Karpas-422 (cell line): ENCODE measurements at regions not wholly inside any gene's neighbourhood (a gene's known extent, or its start where the extent isn't known, plus 50 kb on each side); places are given as distances from the start of the nearest gene placed in this dataset.

ENCODE experiments used
- DNase-seq: peaks from one replicate; pipeline ENCODE4 v3.0.0-alpha.2; 2015
- H2AFZ ChIP-seq: fragments of 200-600 bp; sonication (generic); 2 replicates; pipeline ENCODE4 v1.6.1; 2014; ENCODE audit warnings: antibody characterized with exemption, low read length, mixed read lengths
- H3K27ac ChIP-seq: fragments of 200-600 bp; sonication (generic); 2 replicates; pipeline ENCODE4 v1.5.1; 2014; ENCODE audit warnings: mild to moderate bottlenecking, low read length, moderate library complexity
- H3K27me3 ChIP-seq: fragments of 200-600 bp; sonication (generic); 2 replicates; pipeline ENCODE4 v1.6.1; 2014; ENCODE audit warnings: low read length, mixed read lengths
- H3K36me3 ChIP-seq: fragments of 200-600 bp; sonication (generic); 2 replicates; pipeline ENCODE4 v1.6.1; 2014; ENCODE audit warnings: low read length, mixed read lengths; ENCODE audit not compliant: insufficient read depth
- H3K4me1 ChIP-seq: fragments of 200-600 bp; sonication (generic); 2 replicates; pipeline ENCODE4 v1.6.1; 2014; ENCODE audit warnings: mild to moderate bottlenecking, low read length, mixed read lengths
- H3K4me2 ChIP-seq: fragments of 200-600 bp; sonication (generic); 2 replicates; pipeline ENCODE4 v1.6.1; 2014; ENCODE audit warnings: low read length, low read depth, mild to moderate bottlenecking; ENCODE audit not compliant: poor library complexity, severe bottlenecking
- H3K4me3 ChIP-seq: fragments of 200-600 bp; sonication (generic); 2 replicates; pipeline ENCODE4 v1.5.1; 2014; ENCODE audit warnings: mild to moderate bottlenecking, antibody characterized with exemption, low read length, mixed read lengths
- H3K79me2 ChIP-seq: fragments of 200-600 bp; sonication (generic); 2 replicates; pipeline ENCODE4 v1.6.1; 2014; ENCODE audit warnings: mild to moderate bottlenecking, low read length, mixed read lengths
- H3K9ac ChIP-seq: fragments of 200-600 bp; sonication (generic); 2 replicates; pipeline ENCODE4 v1.6.0; 2014; ENCODE audit warnings: low read length
- H3K9me2 ChIP-seq: fragments of 200-600 bp; sonication (generic), shearing (Covaris generic); replicated peaks from 2 replicates; pipeline ENCODE4 v1.6.0; 2014; ENCODE audit warnings: mild to moderate bottlenecking, low read length, moderate library complexity; ENCODE audit not compliant: insufficient read depth
- H3K9me3 ChIP-seq: fragments of 300-700, 200-600 bp; sonication (generic); 2 replicates; pipeline ENCODE4 v1.6.1; 2014; ENCODE audit warnings: low read length, mixed read lengths
- H4K20me1 ChIP-seq: fragments of 200-600 bp; sonication (generic); 2 replicates; pipeline ENCODE4 v1.6.1; 2014; ENCODE audit warnings: mild to moderate bottlenecking, antibody characterized with exemption, low read length, low read depth; ENCODE audit not compliant: insufficient read depth

DNA sequence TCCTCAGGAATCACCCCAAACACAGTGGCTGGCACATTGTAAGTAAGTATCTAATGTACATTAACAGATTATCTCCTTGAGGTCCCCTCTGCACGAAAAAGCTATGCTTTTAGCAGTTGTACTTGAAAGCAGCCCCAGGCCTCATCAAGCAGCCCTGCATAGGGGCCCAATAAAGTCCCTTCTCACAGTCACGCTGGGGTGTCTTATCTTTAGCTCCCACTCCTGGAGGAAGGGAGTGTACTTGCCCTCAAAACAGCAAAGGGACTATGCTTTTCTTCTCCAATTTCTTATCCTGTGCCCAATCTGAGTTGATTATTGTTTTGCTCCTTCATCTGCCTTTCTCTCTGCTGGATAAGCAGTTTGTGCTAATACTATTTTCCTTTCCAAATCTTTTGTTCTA lies 168.8 kb upstream of the PLXNA2 start:
- no peak overlapping the region for H3K27ac ChIP-seq
- H3K27me3 ChIP-seq: no peaks in the 10 kb centered on the region
- no peak overlapping the region for H3K4me3 ChIP-seq
- H3K9me2 ChIP-seq: no peaks in the 10 kb centered on the region
- H3K36me3 ChIP-seq: no peaks in the 10 kb centered on the region
- no peak overlapping the region for H3K4me2 ChIP-seq
- no peak overlapping the region for H3K9ac ChIP-seq
- no peak overlapping the region for H2AFZ ChIP-seq
- no peaks in the 10 kb centered on the region for H3K4me1 ChIP-seq
- H4K20me1 ChIP-seq: no peaks in the 10 kb centered on the region
- H3K79me2 ChIP-seq: no peaks in the 10 kb centered on the region
- H3K9me3 ChIP-seq: no peaks in the 10 kb centered on the region
- no peak for DNase-seq

DNA sequence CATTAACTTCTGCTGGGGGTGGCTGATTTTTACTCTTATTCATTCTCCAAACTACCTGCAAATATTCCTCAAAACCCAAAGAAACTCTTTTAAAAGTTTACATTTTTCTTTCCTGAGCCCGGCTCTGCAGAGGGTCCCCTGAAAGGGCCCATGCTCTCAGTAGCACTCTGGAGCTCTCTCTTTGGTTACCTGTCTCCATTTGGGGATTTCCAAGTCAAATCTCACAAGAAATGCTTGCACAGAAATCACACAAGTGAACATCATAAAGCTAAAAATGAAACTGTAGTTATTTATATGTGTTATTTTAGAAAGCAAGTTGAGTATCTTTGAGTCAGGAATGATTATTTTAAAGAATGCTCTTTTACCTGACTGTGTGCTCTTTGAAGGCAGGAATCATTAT lies 174.5 kb upstream of the PLXNA2 start:
- no peaks in the 10 kb centered on the region for H3K79me2 ChIP-seq
- no peak for DNase-seq
- no peak overlapping the region for H3K27ac ChIP-seq
- no peak overlapping the region for H3K4me2 ChIP-seq
- no peaks in the 10 kb centered on the region for H3K4me1 ChIP-seq
- H2AFZ ChIP-seq: no peak overlapping the region
- H3K9me3 ChIP-seq: no peaks in the 10 kb centered on the region
- no peak overlapping the region for H3K9ac ChIP-seq
- H4K20me1 ChIP-seq: no peaks in the 10 kb centered on the region
- no peaks in the 10 kb centered on the region for H3K27me3 ChIP-seq
- no peaks in the 10 kb centered on the region for H3K9me2 ChIP-seq
- H3K36me3 ChIP-seq: no peaks in the 10 kb centered on the region
- no peak overlapping the region for H3K4me3 ChIP-seq

DNA sequence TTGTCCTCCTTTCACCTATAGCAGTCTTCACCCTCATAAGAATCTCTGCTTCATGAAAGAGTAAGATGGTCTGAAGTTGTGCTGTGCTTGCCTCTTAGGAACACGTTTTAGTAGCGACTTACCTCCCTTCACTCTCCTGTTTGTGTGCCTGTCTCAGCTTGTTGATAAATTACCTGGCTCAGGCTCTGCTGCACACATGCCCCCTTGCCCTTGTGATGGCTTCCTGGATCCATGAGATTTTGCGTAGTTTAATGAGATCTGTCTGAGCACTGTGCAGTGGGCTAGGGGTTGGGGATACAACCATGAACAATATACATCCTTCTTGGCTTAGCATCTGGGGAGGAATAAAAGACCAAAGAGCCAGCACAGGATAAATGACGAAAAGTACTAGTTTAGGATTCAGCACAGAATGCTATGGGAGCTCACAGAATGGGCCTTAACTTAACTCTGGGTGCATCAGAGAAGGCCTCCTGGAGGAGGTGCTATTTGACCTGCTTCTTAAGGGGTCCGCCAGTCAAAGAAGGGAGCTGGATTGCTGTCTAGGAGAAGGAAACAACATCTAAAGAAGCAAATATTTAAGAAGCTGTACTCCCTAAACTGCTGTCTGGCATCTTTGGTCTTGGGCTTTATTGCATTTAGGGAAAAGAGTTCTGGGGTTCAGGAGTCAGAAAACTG lies 175.7 kb upstream of the PLXNA2 start:
- Histone ChIP-seq H3K9ac (no peak overlapping the region), H3K79me2 (no peaks in the 10 kb centered on the region), H3K36me3 (no peaks in the 10 kb centered on the region), H4K20me1 (no peaks in the 10 kb centered on the region), H3K4me3 (no peak overlapping the region), H2AFZ (no peak overlapping the region), H3K4me1 (no peaks in the 10 kb centered on the region), H3K4me2 (no peak overlapping the region), H3K9me2 (no peaks in the 10 kb centered on the region), H3K27ac (no peak overlapping the region), H3K9me3 (no peaks in the 10 kb centered on the region), H3K27me3 (no peaks in the 10 kb centered on the region)
- DNase-seq: no peak

GRCh38 chr1:208420696-208421095 lies 176.5 kb upstream of the PLXNA2 start:
- H3K4me3 ChIP-seq: no peak overlapping the region
- no peak overlapping the region for H3K27ac ChIP-seq
- no peaks in the 10 kb centered on the region for H3K36me3 ChIP-seq
- no peaks in the 10 kb centered on the region for H3K4me1 ChIP-seq
- H4K20me1 ChIP-seq: no peaks in the 10 kb centered on the region
- no peaks in the 10 kb centered on the region for H3K9me2 ChIP-seq
- no peak overlapping the region for H3K4me2 ChIP-seq
- no peaks in the 10 kb centered on the region for H3K27me3 ChIP-seq
- H3K79me2 ChIP-seq: no peaks in the 10 kb centered on the region
- no peak overlapping the region for H3K9ac ChIP-seq
- no peak for DNase-seq
- H3K9me3 ChIP-seq: no peaks in the 10 kb centered on the region
- no peak overlapping the region for H2AFZ ChIP-seq

- no peak overlapping the region for H3K4me2 ChIP-seq
- H3K4me3 ChIP-seq: no peak overlapping the region
- H3K9me3 ChIP-seq: no peaks in the 10 kb centered on the region
- no peak overlapping the region for H3K27ac ChIP-seq
- no peaks in the 10 kb centered on the region for H4K20me1 ChIP-seq
- H3K79me2 ChIP-seq: no peaks in the 10 kb centered on the region
- no peaks in the 10 kb centered on the region for H3K27me3 ChIP-seq
- no peaks in the 10 kb centered on the region for H3K4me1 ChIP-seq
- H2AFZ ChIP-seq: no peak overlapping the region
- DNase-seq: no peak
- H3K36me3 ChIP-seq: no peaks in the 10 kb centered on the region
- no peaks in the 10 kb centered on the region for H3K9me2 ChIP-seq
- no peak overlapping the region for H3K9ac ChIP-seq
Measured at GRCh38 chr1:208421486-208421885, 177.3 kb upstream of the PLXNA2 start.

DNA sequence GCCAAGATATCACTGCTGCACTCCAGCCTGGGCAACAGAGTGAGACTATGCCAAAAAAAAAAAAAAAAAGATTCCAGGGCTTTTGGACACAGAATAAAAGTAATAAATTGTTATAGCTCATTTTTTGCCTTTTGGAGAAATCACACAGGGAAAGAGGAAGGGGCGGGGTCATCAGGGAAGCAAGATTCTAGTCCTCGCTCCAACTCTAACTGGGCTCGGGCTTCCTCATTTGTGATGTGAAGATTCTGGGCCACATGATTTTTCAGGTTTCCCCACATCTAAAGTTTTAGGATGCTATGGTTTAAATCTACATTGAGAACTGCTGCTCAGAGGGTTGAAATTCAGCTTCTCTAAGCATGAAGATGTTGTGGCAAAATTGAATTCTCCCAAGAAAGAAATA lies 179.3 kb upstream of the PLXNA2 start:
- Histone ChIP-seq H3K4me2 (no peak overlapping the region), H3K9me3 (no peaks in the 10 kb centered on the region), H3K9me2 (no peaks in the 10 kb centered on the region), H2AFZ (no peak overlapping the region), H3K36me3 (no peaks in the 10 kb centered on the region), H3K4me1 (no peaks in the 10 kb centered on the region), H4K20me1 (no peaks in the 10 kb centered on the region), H3K79me2 (no peaks in the 10 kb centered on the region), H3K27ac (no peak overlapping the region), H3K9ac (no peak overlapping the region), H3K27me3 (no peaks in the 10 kb centered on the region), H3K4me3 (no peak overlapping the region)
- no peak for DNase-seq

GRCh38 chr1:208425096-208425495 lies 180.9 kb upstream of the PLXNA2 start:
- Histone ChIP-seq H3K4me3 (no peak overlapping the region), H3K79me2 (no peaks in the 10 kb centered on the region), H3K4me2 (no peak overlapping the region), H3K27me3 (no peaks in the 10 kb centered on the region), H3K9ac (no peak overlapping the region), H3K9me3 (no peaks in the 10 kb centered on the region), H3K9me2 (no peaks in the 10 kb centered on the region), H4K20me1 (no peaks in the 10 kb centered on the region), H3K36me3 (no peaks in the 10 kb centered on the region), H3K4me1 (no peaks in the 10 kb centered on the region), H3K27ac (no peak overlapping the region), H2AFZ (no peak overlapping the region)
- no peak for DNase-seq

- H4K20me1 ChIP-seq: no peaks in the 10 kb centered on the region
- H3K4me3 ChIP-seq: no peak overlapping the region
- H3K27me3 ChIP-seq: no peaks in the 10 kb centered on the region
- H3K27ac ChIP-seq: no peak overlapping the region
- no peak overlapping the region for H2AFZ ChIP-seq
- H3K9ac ChIP-seq: no peak overlapping the region
- H3K9me2 ChIP-seq: no peaks in the 10 kb centered on the region
- no peak for DNase-seq
- H3K36me3 ChIP-seq: no peaks in the 10 kb centered on the region
- H3K4me1 ChIP-seq: no peaks in the 10 kb centered on the region
- no peaks in the 10 kb centered on the region for H3K9me3 ChIP-seq
- H3K4me2 ChIP-seq: no peak overlapping the region
- H3K79me2 ChIP-seq: no peaks in the 10 kb centered on the region
Measured at GRCh38 chr1:208430220-208430619, 186.0 kb upstream of the PLXNA2 start.

- H3K4me2 ChIP-seq: no peak overlapping the region
- H4K20me1 ChIP-seq: no peaks in the 10 kb centered on the region
- no peak overlapping the region for H2AFZ ChIP-seq
- no peaks in the 10 kb centered on the region for H3K27me3 ChIP-seq
- no peaks in the 10 kb centered on the region for H3K4me1 ChIP-seq
- no peaks in the 10 kb centered on the region for H3K36me3 ChIP-seq
- no peak for DNase-seq
- H3K9me2 ChIP-seq: no peaks in the 10 kb centered on the region
- no peak overlapping the region for H3K9ac ChIP-seq
- H3K79me2 ChIP-seq: no peaks in the 10 kb centered on the region
- no peaks in the 10 kb centered on the region for H3K9me3 ChIP-seq
- no peak overlapping the region for H3K4me3 ChIP-seq
- H3K27ac ChIP-seq: no peak overlapping the region
Measured at GRCh38 chr1:208431721-208432120, 187.5 kb upstream of the PLXNA2 start.
